ENCODE measurements at regions not wholly inside any gene's neighbourhood (a gene's known extent, or its start where the extent isn't known, plus 50 kb on each side); places are given as distances from the start of the nearest gene placed in this dataset.
"Not testable (repeated sequence)": the region's sequence is repeated elsewhere in the genome, so short reads cannot be mapped to it uniquely, and the experiment has no call there.

- no peak for DNase-seq (ENCODE audit: low read depth in 3 of 3)
These were observed 728.7 kb upstream of the SLIT2 start for GRCh38 chr4:19522966-19523365.

- DNase-seq (ENCODE audit: low read depth in 3 of 3): no peak
These were observed 730.7 kb upstream of the SLIT2 start for GRCh38 chr4:19520939-19521520.

GRCh38 chr4:19514276-19515070 is 737.2 kb upstream of the SLIT2 start:
- no peak for DNase-seq (ENCODE audit: low read depth in 3 of 3)

DNA sequence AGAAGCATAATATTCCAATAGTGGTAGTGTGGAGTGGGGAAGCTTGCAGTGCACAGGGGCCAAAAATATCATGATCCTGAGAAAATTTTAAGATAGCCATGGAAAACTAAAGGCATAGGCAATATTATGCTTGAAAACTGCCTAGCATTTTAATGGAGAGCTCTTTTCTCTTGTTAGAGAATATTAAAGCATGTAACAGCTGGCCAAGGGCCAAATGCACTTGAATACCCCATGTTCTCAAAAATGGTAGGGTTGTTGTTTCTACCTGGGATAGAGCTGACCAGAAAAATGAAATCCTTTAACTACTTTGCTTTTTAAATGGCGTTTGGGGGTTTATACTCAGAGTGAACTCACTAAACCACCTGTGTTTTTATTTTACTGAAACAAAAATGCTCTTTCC is 739.6 kb upstream of the SLIT2 start:
- DNase-seq (ENCODE audit: low read depth in 3 of 3): no peak

- DNase-seq (ENCODE audit: low read depth in 3 of 3): no peak
These were observed 740.7 kb upstream of the SLIT2 start for GRCh38 chr4:19510993-19511392.

DNA sequence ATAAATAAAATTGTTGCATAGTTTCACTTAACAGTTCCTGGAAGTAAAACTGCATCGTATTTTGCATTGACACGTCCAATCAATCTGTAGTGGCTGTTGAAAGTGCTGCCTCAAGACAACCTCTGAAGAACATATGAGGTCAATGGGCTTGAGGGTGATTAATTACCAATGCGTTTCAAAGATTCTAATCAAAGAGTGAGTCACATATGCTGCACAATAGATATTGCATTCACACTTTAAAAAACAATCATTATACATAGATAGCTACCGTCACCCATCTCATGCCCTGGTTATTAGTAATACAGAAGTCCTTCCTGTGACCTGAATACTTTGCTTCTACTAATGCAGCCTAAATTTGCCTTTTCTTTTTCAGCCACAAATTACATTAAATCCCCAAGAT is 743.3 kb upstream of the SLIT2 start:
- DNase-seq (ENCODE audit: low read depth in 3 of 3): no peak

- DNase-seq (ENCODE audit: low read depth in 3 of 3): no peak
These were observed 754.0 kb upstream of the SLIT2 start for GRCh38 chr4:19497705-19498104.

DNA sequence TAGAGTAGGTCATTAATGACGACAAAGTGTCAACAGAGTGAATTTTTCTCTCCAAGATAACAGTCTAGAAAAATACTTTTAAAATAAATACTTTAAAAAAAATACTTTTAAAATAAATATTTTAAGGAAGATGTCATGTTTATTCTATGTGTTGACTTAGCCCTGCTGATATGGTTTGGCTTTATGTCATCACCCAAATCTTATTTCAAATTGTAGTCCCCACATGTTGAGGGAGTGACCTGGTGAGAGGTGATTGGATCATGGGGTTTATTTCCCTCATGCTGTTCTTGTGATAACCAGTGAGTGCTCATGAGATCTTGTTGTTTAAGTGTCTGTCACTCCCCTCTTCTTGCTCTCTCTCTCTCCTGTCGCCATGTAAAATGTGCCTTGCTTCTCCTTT is 754.9 kb upstream of the SLIT2 start:
- no peak for DNase-seq (ENCODE audit: low read depth in 3 of 3)

DNA sequence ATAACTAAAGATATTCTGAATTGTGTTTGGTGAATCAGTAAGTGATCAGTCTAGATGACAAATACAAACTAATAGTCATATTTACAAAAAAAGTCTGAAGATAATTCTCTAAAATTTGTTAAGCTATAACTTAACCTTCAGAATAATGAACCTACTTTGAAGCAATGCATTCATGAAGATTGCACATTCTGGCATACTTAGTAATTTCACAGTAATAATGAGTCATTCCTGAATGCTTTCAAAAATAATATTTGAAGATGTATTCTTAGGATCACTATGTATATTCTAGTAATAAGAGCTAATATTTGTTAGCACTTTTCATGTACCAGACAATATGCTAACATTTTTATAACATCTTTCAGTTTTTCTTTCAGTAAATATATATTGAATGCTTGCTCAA is 756.7 kb upstream of the SLIT2 start:
- DNase-seq (ENCODE audit: low read depth in 3 of 3): no peak

- DNase-seq (ENCODE audit: low read depth in 3 of 3): no peak
These were observed 759.1 kb upstream of the SLIT2 start for GRCh38 chr4:19492606-19493005.

GRCh38 chr4:19486400-19486799 is 765.3 kb upstream of the SLIT2 start:
- no peak for DNase-seq (ENCODE audit: low read depth in 3 of 3)

DNA sequence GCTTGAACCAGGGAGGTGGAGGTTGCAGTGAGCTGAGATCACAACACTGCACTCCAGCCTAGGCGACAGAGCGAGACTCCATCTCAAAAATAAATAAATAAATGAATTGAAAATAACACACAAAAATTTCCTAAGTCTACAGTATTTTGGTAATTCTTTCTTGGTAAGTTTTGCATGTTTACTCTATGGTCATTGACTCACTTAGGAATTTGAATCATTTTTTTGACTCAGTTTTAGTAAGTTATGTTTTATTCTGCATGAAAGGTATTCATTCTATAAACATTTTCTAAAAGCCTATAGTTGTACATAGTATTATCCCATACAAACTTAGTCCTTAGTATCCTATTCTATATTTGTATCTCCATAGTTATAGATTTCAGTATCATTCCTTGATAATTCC is 772.9 kb upstream of the SLIT2 start:
- DNase-seq (ENCODE audit: low read depth in 3 of 3): no peak

GRCh38 chr4:19473569-19473968 is 778.1 kb upstream of the SLIT2 start:
- DNase-seq (ENCODE audit: low read depth in 3 of 3): no peak

DNA sequence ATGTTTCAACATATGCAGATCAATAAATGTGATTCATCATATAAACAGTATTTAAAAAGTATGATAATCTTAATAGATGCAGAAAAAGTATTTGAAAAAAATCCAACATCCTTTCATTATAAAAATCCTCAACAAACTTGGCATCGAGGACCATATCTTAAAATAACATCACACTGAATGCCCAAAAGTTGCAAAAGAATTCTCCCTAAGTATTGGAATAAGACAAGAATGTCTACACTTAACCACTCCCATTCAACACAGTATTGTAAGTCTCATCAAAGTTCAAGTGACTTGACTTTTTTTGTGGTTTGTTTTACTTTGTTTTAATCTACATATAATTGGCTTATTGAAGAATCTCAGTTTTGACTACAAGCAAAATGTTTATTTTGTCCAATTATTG is 779.0 kb upstream of the SLIT2 start:
- DNase-seq (ENCODE audit: low read depth in 3 of 3): no peak

- DNase-seq (ENCODE audit: low read depth in 3 of 3): not testable (repeated sequence)
These were observed 781.7 kb upstream of the SLIT2 start for GRCh38 chr4:19470001-19470400.

DNA sequence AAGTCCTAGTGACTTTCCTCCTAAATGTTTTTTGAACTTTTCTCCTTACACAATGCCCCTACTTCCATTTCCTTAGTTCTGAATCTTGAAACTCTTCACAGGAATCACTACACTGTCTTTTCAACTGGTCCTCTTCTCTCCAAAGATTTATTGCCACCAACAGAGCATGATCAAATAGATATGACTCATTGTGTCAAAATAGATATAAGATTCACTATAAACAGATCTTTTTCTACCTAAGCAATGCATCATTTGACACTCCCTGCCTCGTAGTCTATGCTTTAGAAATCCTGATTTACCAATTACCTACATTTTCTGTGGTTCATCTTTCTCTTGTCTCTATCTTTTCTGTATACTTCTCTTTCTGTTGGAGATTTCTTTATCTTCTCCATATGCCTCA is 789.6 kb upstream of the SLIT2 start:
- no peak for DNase-seq (ENCODE audit: low read depth in 3 of 3)

GRCh38 chr4:19455850-19456602 is 795.7 kb upstream of the SLIT2 start:
- no peak for DNase-seq (ENCODE audit: low read depth in 3 of 3)

DNA sequence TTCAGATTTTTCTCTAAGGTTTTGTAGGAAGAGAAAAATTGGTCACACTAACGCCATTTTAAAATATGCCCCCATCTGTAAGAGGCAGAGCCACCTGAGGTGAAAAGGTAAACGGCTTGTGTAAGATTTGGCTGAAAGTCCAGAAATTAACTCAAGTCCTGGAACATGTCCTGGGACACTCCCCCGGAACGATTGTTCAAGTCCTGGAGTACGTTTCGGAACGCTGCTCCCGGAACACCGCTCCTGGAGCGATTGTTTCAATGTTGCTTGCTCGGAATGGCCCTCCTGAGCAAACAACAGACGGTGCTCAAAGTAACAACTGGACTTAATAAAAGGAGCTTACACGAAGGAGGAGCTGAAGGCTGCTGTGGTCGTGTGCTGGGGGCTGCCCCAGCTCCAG is 796.5 kb upstream of the SLIT2 start:
- no peak for DNase-seq (ENCODE audit: low read depth in 3 of 3)

DNA sequence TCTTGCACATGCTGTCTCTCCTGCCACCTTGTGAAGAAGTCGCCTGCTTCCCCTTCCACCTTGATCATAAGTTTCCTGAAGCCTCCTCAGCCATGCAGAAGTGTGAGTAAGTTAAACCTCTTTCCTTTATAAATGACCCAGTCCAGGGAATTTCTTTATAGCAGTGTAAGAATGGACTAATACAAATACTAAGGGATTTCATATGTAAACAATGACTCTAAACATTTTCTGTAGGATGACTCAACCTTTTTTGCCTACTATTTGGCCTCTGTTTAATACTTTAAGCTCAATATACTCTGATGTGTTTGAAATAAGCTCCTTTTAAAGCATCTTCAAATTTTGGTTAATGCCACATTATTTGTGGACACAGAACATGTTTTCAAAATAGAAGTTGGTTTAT is 813.5 kb upstream of the SLIT2 start:
- DNase-seq (ENCODE audit: low read depth in 3 of 3): no peak

GRCh38 chr4:19437008-19437407 is 814.7 kb upstream of the SLIT2 start:
- DNase-seq (ENCODE audit: low read depth in 3 of 3): no peak

GRCh38 chr4:19429684-19430083 is 822.0 kb upstream of the SLIT2 start:
- no peak for DNase-seq (ENCODE audit: low read depth in 3 of 3)

GRCh38 chr4:19425146-19425545 is 826.6 kb upstream of the SLIT2 start:
- DNase-seq (ENCODE audit: low read depth in 3 of 3): no peak

GRCh38 chr4:19417256-19417655 is 834.4 kb upstream of the SLIT2 start:
- DNase-seq (ENCODE audit: low read depth in 3 of 3): no peak

All from stimulated activated CD4-positive, alpha-beta T cell treated with anti-CD3 and anti-CD28 coated beads, TNF-alpha, amount 100 ng/mL, for 4 hours (primary cell).